NCI-H1092 treated with DMSO at 0.1 percent for 48 hours (cell line): ENCODE measurements at regions not wholly inside any gene's neighbourhood (a gene's known extent, or its start where the extent isn't known, plus 50 kb on each side); places are given as distances from the start of the nearest gene placed in this dataset.
A peak's percentile ranks its signal among the peaks of the same experiment; 100 is the strongest.

ENCODE experiments used
- DNase-seq: peaks from one replicate; lab custom pipeline; 2025; lab: John Stamatoyannopoulos, UW

GRCh38 chr18:77833807-77834206 lies 584.2 kb downstream of the GALR1 start:
- no peak for DNase-seq

- DNase-seq, result no peak
Observed at GRCh38 chr18:77851802-77852201, 602.2 kb downstream of the GALR1 start.

GRCh38 chr18:77853859-77854258 lies 604.2 kb downstream of the GALR1 start:
- DNase-seq, result no peak

GRCh38 chr18:77857678-77858655 lies 608.3 kb downstream of the GALR1 start:
- peak; percentile 99 for DNase-seq

GRCh38 chr18:77859634-77860033 lies 610.0 kb downstream of the GALR1 start:
- DNase-seq, result no peak

GRCh38 chr18:77862066-77862757 lies 612.6 kb downstream of the GALR1 start:
- no peak for DNase-seq

- DNase-seq, result no peak
Observed at GRCh38 chr18:77865853-77866252, 616.2 kb downstream of the GALR1 start.

- no peak for DNase-seq
Observed at GRCh38 chr18:77866351-77866750, 616.7 kb downstream of the GALR1 start.

- no peak for DNase-seq
Observed at GRCh38 chr18:77870199-77870598, 620.6 kb downstream of the GALR1 start.

- DNase-seq, result no peak
Observed at GRCh38 chr18:77870894-77871293, 621.2 kb downstream of the GALR1 start.

GRCh38 chr18:77872166-77872565 lies 622.5 kb downstream of the GALR1 start:
- DNase-seq, result no peak

- DNase-seq, result no peak
Observed at GRCh38 chr18:77876319-77876865, 626.7 kb downstream of the GALR1 start.

- no peak for DNase-seq
Observed at GRCh38 chr18:77879829-77880228, 630.2 kb downstream of the GALR1 start.

GRCh38 chr18:77884454-77884853 lies 634.8 kb downstream of the GALR1 start:
- DNase-seq, result no peak

- no peak for DNase-seq
Observed at GRCh38 chr18:77894060-77894459, 644.4 kb downstream of the GALR1 start.

- no peak for DNase-seq
Observed at GRCh38 chr18:77895250-77895649, 645.6 kb downstream of the GALR1 start.

GRCh38 chr18:77896586-77897252 lies 647.1 kb downstream of the GALR1 start:
- DNase-seq, result no peak

- DNase-seq, result no peak
Observed at GRCh38 chr18:77897606-77898005, 648.0 kb downstream of the GALR1 start.

- DNase-seq, result peak; percentile 77
Observed at GRCh38 chr18:77899972-77900754, 650.5 kb downstream of the GALR1 start.

- no peak for DNase-seq
Observed at GRCh38 chr18:77905011-77905410, 655.4 kb downstream of the GALR1 start.

GRCh38 chr18:77905449-77906055 lies 655.9 kb downstream of the GALR1 start:
- DNase-seq, result no peak
